DMS153 treated with DMSO at 0.1 percent for 48 hours (cell line): ENCODE measurements at regions not wholly inside any gene's neighbourhood (a gene's known extent, or its start where the extent isn't known, plus 50 kb on each side); places are given as distances from the start of the nearest gene placed in this dataset.

Experiments used
- DNase-seq: peaks from one replicate; lab custom pipeline; 2025; ENCODE audit not compliant: unreplicated experiment; lab: John Stamatoyannopoulos, UW

- no peak for DNase-seq
These were observed 200.1 kb upstream of the PRKCQ start for GRCh38 chr10:6780008-6780677.

- no peak for DNase-seq
These were observed 199.1 kb upstream of the PRKCQ start for GRCh38 chr10:6778992-6779701.

DNA sequence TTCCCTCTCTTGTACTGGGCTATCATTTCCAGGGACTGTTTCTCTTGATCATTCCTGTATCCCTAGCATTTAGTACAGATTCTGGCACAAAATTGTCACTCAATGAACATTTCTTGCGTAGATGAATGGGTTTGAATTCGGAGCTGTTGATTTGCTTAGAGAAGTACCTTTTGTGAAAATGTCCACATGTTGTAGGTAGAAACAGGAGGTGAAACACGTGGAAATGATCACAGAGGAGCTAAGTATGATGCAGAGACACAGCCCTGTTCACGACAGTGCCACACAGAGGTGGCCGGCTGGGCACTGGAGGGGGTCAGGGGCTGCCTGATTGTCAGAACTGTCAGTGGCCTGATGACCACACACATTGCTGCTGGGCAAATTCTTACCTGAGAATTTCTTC, 196.1 kb upstream of the PRKCQ start:
- no peak for DNase-seq

GRCh38 chr10:6774406-6774805, 194.3 kb upstream of the PRKCQ start:
- DNase-seq: no peak

- no peak for DNase-seq
These were observed 191.3 kb upstream of the PRKCQ start for GRCh38 chr10:6771331-6771730.

- DNase-seq: no peak
These were observed 190.8 kb upstream of the PRKCQ start for GRCh38 chr10:6770846-6771245.

DNA sequence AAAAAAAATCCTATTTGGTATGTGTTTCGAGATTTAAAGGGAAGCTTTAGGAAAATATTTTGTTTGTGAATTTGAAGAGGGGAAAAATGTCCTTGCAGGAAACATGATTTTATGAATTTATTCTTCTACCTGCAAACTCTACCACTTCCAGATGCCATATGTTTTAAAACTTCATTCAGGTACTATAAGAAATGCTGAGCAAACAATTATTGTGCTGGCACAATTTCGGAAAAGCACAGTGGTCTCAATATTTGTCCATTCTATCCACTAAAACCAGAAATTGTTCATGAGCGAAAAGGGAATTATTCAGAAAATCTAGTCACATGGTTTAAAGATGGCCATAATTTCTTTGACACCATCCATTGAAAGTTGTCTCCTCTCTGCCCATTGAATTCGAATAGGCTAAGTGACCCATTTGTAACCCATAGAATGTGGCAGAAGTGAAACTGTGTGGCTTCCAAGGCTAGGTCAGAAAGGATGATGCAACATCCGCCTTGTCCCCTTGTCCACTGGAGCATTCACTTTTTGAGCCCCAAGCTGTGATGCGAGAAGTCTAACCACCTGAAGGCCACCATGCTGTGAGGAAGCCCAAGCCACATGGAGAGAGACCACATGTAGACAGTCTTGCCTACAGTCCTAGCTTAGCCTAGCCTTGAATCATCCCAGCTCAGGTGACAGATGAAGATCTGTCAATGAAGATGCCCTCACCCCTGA, 189.8 kb upstream of the PRKCQ start:
- DNase-seq: no peak

GRCh38 chr10:6766131-6766801, 186.2 kb upstream of the PRKCQ start:
- DNase-seq: no peak

DNA sequence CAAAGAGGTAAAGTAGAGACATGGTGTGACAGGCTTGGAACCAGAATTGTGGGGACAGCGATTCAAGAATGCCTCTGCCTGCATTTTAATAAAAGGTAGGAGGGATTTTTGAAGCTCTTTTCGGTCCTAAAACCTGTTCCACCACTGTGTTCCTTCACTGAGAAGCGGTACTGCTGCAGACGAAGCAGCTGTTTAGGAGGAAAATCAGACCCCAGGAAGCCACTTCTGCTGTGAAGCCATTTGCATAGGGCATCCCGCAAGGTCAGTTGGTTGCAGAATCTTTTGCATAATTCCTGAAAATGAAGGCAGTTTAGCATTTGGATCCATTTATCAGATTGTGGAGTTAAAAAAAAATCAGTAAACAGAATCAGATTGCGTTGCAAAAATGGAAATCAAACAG, 183.3 kb upstream of the PRKCQ start:
- no peak for DNase-seq

DNA sequence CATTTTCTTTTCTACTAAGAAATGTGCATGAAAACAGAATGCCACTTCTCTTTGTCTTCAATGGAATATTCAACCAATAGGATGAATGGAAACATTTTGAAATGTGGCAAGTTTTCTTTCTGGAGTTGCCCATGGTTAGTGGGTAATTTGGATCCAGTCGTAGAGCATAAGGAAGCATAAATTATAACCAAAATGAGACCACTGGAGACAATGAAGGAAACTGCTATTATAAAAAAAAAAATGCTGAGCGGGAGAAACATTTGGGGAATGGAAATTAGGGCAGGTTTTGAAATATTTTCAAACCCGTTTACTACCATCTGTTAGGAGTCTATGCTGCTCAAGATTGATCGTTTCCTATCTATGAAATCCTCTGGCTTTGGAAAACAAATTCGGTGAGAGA, 182.9 kb upstream of the PRKCQ start:
- no peak for DNase-seq

DNA sequence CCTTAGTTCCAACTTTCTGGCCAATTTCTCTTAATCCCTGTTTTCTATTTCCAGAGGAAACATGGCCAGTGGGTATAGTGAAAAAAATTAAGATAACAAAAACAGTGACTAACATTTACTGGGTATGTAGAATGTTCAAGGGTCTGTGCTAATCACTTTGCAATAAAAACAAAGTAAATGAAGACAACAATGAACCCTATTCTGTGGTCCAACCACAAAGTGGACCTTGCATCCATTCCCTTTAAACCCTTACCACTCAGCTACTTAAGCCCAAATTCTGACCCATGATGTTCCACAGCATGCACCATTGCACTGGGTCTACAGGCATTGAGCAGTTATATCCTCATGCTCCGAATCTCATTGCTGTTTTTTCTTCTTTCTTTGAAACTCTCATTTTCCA, 179.9 kb upstream of the PRKCQ start:
- DNase-seq: no peak

- no peak for DNase-seq
These were observed 177.1 kb upstream of the PRKCQ start for GRCh38 chr10:6757158-6757557.

- no peak for DNase-seq
These were observed 176.6 kb upstream of the PRKCQ start for GRCh38 chr10:6756716-6757115.

DNA sequence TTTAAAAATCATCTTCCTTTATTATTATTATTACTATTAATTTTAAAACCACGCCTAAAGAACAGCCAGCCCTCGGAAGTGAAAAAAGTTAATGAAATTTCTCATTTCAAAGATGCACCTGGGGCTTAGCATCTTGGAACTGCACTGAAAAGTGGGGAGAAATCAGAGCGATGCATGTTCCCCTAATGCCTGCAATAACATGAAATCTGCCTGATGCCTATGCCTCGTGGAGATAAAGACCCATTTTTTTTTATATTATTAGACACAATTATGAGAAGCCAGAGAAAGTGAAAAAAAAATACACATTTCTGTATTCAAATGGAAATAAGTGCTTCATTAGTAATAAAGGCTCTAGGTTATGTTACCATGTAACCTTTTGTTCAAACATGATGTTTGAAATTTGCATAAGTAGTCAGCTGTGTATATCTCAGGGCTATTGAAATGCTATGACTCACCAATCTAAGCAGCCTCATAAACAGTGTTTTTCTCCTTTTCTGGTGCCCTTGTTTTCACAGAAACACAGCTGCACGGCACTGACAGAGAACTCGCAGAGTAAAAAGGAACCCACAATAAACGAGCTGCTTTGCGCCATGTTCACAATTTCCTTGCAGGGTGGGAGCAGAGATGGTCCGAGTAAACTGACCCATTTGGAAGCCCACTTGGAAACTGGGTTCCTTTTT, 175.8 kb upstream of the PRKCQ start:
- no peak for DNase-seq

DNA sequence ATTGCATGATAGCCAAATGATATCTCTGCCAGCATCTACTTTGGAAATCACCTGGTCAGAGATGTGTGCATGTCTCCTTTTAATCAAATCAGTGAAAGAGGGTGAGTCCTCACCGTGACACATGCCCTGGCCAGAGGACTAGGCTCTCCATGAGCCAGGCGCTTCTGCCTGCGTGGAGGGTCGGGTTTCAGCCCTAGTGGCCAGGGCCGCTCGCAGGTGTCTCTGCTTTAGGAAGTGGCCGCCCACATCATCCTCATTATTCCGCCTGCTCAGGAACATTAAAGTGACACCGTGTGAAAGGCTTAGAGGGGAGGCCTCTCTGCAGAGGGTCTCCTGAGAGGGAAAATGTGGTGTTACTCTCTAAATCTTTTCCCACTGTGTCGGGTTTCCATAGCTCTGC, 173.6 kb upstream of the PRKCQ start:
- DNase-seq: no peak

GRCh38 chr10:6751363-6751762, 171.3 kb upstream of the PRKCQ start:
- no peak for DNase-seq

- DNase-seq: no peak
These were observed 169.0 kb upstream of the PRKCQ start for GRCh38 chr10:6748981-6749635.

DNA sequence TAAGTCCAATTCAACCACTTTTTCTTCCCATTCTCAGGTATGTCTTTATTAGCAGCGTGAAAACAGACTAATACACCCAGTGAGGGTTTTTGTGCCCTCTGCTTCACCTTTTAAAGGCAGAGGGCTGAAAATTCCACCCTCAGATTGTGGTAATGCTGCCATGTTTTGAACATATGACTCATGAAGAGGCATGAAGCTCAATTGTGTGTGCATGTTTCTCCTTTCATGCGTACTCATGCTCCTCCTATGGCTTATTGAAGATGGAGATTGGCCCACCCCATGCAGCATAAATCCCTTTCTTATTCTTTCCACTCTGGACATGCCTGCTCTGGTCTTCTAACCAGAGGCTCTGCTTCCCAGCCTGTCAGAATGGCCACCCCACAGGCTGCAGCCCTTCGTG, 168.0 kb upstream of the PRKCQ start:
- DNase-seq: no peak

DNA sequence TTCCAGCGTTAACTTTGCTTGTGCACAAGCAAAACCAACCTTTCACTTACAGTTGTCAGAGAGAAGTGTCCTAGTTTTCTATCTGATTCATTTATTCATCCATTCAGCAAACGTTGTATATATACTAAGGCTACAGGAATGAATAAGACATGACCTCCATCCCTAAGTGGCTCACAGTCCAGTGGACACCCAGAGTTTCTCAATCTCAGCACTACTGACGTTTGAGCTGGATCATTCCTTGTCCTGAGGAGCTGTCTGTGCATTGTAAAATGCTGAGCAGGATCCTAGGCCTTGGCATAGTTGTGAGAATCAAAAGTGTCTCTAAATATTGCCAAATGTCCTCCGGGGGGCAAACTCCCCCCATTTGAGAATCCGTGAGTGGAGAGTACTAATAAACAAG, 166.7 kb upstream of the PRKCQ start:
- no peak for DNase-seq

GRCh38 chr10:6743291-6743849, 163.3 kb upstream of the PRKCQ start:
- DNase-seq: no peak
